ENCODE measurements at regions not wholly inside any gene's neighbourhood (a gene's known extent, or its start where the extent isn't known, plus 50 kb on each side); places are given as distances from the start of the nearest gene placed in this dataset.

DNA sequence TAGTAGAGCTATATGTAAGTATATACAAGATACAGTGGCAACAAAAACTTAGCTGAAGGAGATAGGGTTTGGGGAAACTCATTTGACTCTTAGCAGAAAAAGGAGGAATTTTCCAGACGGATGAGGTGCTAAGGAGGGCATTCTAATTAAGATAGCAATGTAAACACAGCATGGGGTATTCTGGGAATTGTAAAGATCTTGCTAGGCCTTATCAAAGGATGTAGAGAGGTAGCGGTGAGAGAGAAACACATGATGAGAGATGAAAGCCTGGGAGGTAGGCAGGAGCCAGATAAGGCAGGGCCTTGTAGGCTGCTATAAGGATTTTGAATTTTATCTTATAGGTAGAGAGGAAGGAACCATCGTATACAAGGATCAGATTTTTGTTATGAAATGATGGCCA, 106.6 kb upstream of the KCNN2 start:
- TF ChIP-seq, protein P1, sequence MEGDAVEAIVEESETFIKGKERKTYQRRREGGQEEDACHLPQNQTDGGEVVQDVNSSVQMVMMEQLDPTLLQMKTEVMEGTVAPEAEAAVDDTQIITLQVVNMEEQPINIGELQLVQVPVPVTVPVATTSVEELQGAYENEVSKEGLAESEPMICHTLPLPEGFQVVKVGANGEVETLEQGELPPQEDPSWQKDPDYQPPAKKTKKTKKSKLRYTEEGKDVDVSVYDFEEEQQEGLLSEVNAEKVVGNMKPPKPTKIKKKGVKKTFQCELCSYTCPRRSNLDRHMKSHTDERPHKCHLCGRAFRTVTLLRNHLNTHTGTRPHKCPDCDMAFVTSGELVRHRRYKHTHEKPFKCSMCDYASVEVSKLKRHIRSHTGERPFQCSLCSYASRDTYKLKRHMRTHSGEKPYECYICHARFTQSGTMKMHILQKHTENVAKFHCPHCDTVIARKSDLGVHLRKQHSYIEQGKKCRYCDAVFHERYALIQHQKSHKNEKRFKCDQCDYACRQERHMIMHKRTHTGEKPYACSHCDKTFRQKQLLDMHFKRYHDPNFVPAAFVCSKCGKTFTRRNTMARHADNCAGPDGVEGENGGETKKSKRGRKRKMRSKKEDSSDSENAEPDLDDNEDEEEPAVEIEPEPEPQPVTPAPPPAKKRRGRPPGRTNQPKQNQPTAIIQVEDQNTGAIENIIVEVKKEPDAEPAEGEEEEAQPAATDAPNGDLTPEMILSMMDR (IDR thresholded peaks at IDR 0.05 in 4 of 5, conservative IDR thresholded peaks at IDR 0.05 in 1 of 5) = no peak
- no peak for TF ChIP-seq POLR2A (IDR thresholded peaks at IDR 0.05)
